ENCODE measurements at regions not wholly inside any gene's neighbourhood (a gene's known extent, or its start where the extent isn't known, plus 50 kb on each side); places are given as distances from the start of the nearest gene placed in this dataset.

GRCh38 chr17:13114601-13115031 is 96.8 kb upstream of the ELAC2 start:
- TF ChIP-seq POLR2AphosphoS5 (IDR thresholded peaks at IDR 0.05; ENCODE audit: low read depth, low read length) = no peak
- peak; percentile 36 for TF ChIP-seq FOXP2 (optimal IDR thresholded peaks at IDR 0.05; ENCODE audit: borderline replicate concordance, extremely low read depth, extremely low read length, insufficient read depth)

GRCh38 chr17:13113821-13114525 is 96.1 kb upstream of the ELAC2 start:
- no peak for TF ChIP-seq REST (IDR thresholded peaks at IDR 0.05; ENCODE audit: insufficient read depth in 1 of 2, low read depth in 2 of 2, low read length in 2 of 2)
- TF ChIP-seq SIN3A (IDR thresholded peaks at IDR 0.05; ENCODE audit: borderline replicate concordance, insufficient read depth, low read length) = no peak
- no peak for TF ChIP-seq TAF1 (IDR thresholded peaks at IDR 0.05; ENCODE audit: borderline replicate concordance, insufficient read depth, low read length)
- no peak for TF ChIP-seq POLR2AphosphoS5 (IDR thresholded peaks at IDR 0.05; ENCODE audit: low read depth, low read length)
- TF ChIP-seq FOXP2 (optimal IDR thresholded peaks at IDR 0.05; ENCODE audit: borderline replicate concordance, extremely low read depth, extremely low read length, insufficient read depth) = no peak

GRCh38 chr17:13107676-13108235 is 89.9 kb upstream of the ELAC2 start:
- TF ChIP-seq POLR2AphosphoS5 (IDR thresholded peaks at IDR 0.05; ENCODE audit: low read depth, low read length) (no peak), FOXP2 (optimal IDR thresholded peaks at IDR 0.05; ENCODE audit: borderline replicate concordance, extremely low read depth, extremely low read length, insufficient read depth) (no peak), TAF1 (IDR thresholded peaks at IDR 0.05; ENCODE audit: borderline replicate concordance, insufficient read depth, low read length) (no peak), SIN3A (IDR thresholded peaks at IDR 0.05; ENCODE audit: borderline replicate concordance, insufficient read depth, low read length) (no peak), REST (IDR thresholded peaks at IDR 0.05; ENCODE audit: insufficient read depth in 1 of 2, low read depth in 2 of 2, low read length in 2 of 2) (no peak)

GRCh38 chr17:13106171-13106570 is 88.3 kb upstream of the ELAC2 start:
- no peak for TF ChIP-seq POLR2AphosphoS5 (IDR thresholded peaks at IDR 0.05; ENCODE audit: low read depth, low read length)
- no peak for TF ChIP-seq SIN3A (IDR thresholded peaks at IDR 0.05; ENCODE audit: borderline replicate concordance, insufficient read depth, low read length)
- no peak for TF ChIP-seq FOXP2 (optimal IDR thresholded peaks at IDR 0.05; ENCODE audit: borderline replicate concordance, extremely low read depth, extremely low read length, insufficient read depth)
- no peak for TF ChIP-seq REST (IDR thresholded peaks at IDR 0.05; ENCODE audit: insufficient read depth in 1 of 2, low read depth in 2 of 2, low read length in 2 of 2)
- TF ChIP-seq TAF1 (IDR thresholded peaks at IDR 0.05; ENCODE audit: borderline replicate concordance, insufficient read depth, low read length) = no peak

- TF ChIP-seq SIN3A (IDR thresholded peaks at IDR 0.05; ENCODE audit: borderline replicate concordance, insufficient read depth, low read length) (no peak), POLR2AphosphoS5 (IDR thresholded peaks at IDR 0.05; ENCODE audit: low read depth, low read length) (no peak), TAF1 (IDR thresholded peaks at IDR 0.05; ENCODE audit: borderline replicate concordance, insufficient read depth, low read length) (no peak), FOXP2 (optimal IDR thresholded peaks at IDR 0.05; ENCODE audit: borderline replicate concordance, extremely low read depth, extremely low read length, insufficient read depth) (no peak)
Observed at GRCh38 chr17:13104576-13104975, 86.7 kb upstream of the ELAC2 start.

- TF ChIP-seq REST (IDR thresholded peaks at IDR 0.05; ENCODE audit: insufficient read depth in 1 of 2, low read depth in 2 of 2, low read length in 2 of 2) = no peak
- TF ChIP-seq TAF1 (IDR thresholded peaks at IDR 0.05; ENCODE audit: borderline replicate concordance, insufficient read depth, low read length) = no peak
- TF ChIP-seq FOXP2 (optimal IDR thresholded peaks at IDR 0.05; ENCODE audit: borderline replicate concordance, extremely low read depth, extremely low read length, insufficient read depth) = no peak
- TF ChIP-seq POLR2AphosphoS5 (IDR thresholded peaks at IDR 0.05; ENCODE audit: low read depth, low read length) = no peak
- TF ChIP-seq SIN3A (IDR thresholded peaks at IDR 0.05; ENCODE audit: borderline replicate concordance, insufficient read depth, low read length) = no peak
Observed at GRCh38 chr17:13102477-13102876, 84.7 kb upstream of the ELAC2 start.
